Calu3 (cell line): ENCODE measurements at regions not wholly inside any gene's neighbourhood (a gene's known extent, or its start where the extent isn't known, plus 50 kb on each side); places are given as distances from the start of the nearest gene placed in this dataset.

Experiments used
- BruUV-seq: library from RNA; stranded (reverse); fragments of 400-500 nt; replicated peaks from 2 replicates; lab custom pipeline; 2021; lab: Mats Ljungman, UMichigan
- CTCF ChIA-PET: fragments of 300-600 bp; sonication (Branson Sonifier 250); formaldehyde crosslinking; loops from one replicate; lab custom pipeline; 2022; ENCODE audit warnings: antibody characterized with exemption; lab: Charles Lee
- DNase-seq: peaks from one replicate; pipeline ENCODE4 v3.0.0; 2022
- H3K27ac Mint-ChIP-seq: one replicate; pipeline ENCODE4 v1.8.0; 2022; ENCODE audit warnings: mixed read lengths; ENCODE audit not compliant: unreplicated experiment
- H3K27me3 Mint-ChIP-seq: one replicate; pipeline ENCODE4 v1.8.0; 2022; ENCODE audit warnings: mixed read lengths; ENCODE audit not compliant: unreplicated experiment
- H3K36me3 Mint-ChIP-seq: one replicate; pipeline ENCODE4 v1.8.0; 2022; ENCODE audit warnings: mild to moderate bottlenecking, moderate library complexity, mixed read lengths; ENCODE audit not compliant: insufficient read depth, unreplicated experiment
- H3K4me1 Mint-ChIP-seq: one replicate; pipeline ENCODE4 v1.8.0; 2022; ENCODE audit warnings: mild to moderate bottlenecking, low read depth, mixed read lengths; ENCODE audit not compliant: unreplicated experiment
- H3K4me3 Mint-ChIP-seq: one replicate; pipeline ENCODE4 v1.8.0; 2022; ENCODE audit warnings: mild to moderate bottlenecking, low read depth, moderate library complexity, mixed read lengths; ENCODE audit not compliant: unreplicated experiment
- H3K9me3 Mint-ChIP-seq: one replicate; pipeline ENCODE4 v1.8.0; 2022; ENCODE audit warnings: low read depth, mixed read lengths; ENCODE audit not compliant: unreplicated experiment
- intact Hi-C: fragments of 100-400 bp; cut with micrococcal nuclease; formaldehyde crosslinking; loops from one replicate; pipeline ENCODE4 v1.10.0; 2022; ENCODE audit not compliant: unreplicated experiment
- TF ChIP-seq, protein P1 (sequence below): fragments of 200-600 bp; IDR thresholded peaks from one replicate; pipeline ENCODE4 v1.8.0; 2022; ENCODE audit warnings: antibody characterized with exemption; ENCODE audit not compliant: unreplicated experiment

DNA sequence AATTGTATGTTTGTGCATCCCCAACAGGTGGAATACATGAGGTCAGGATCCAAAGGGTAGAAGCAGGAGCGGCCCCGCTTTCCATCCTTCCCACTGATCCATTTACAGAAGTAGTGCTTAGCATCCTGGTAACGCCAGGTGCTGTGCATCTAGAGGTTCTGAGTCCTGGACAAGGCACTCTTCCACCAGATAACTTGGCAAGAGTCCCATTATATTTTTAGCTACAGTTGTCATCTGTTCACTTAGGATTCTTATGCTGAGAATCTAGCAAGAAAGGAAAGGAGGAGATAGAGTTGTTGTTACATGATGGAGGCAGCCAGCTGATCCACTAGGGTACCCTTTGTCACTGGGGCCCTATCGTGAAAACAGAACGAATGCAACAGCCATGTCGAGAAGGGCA, 389.5 kb upstream of the ZNF507 start:
- H3K4me3 Mint-ChIP-seq = no peak overlapping the region
- intact Hi-C loops = no loop called here
- no peak overlapping the region for H3K27ac Mint-ChIP-seq
- TF ChIP-seq, protein P1, sequence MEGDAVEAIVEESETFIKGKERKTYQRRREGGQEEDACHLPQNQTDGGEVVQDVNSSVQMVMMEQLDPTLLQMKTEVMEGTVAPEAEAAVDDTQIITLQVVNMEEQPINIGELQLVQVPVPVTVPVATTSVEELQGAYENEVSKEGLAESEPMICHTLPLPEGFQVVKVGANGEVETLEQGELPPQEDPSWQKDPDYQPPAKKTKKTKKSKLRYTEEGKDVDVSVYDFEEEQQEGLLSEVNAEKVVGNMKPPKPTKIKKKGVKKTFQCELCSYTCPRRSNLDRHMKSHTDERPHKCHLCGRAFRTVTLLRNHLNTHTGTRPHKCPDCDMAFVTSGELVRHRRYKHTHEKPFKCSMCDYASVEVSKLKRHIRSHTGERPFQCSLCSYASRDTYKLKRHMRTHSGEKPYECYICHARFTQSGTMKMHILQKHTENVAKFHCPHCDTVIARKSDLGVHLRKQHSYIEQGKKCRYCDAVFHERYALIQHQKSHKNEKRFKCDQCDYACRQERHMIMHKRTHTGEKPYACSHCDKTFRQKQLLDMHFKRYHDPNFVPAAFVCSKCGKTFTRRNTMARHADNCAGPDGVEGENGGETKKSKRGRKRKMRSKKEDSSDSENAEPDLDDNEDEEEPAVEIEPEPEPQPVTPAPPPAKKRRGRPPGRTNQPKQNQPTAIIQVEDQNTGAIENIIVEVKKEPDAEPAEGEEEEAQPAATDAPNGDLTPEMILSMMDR = no peak
- H3K27me3 Mint-ChIP-seq = no peaks in the 10 kb centered on the region
- H3K36me3 Mint-ChIP-seq = no peaks in the 10 kb centered on the region
- no peaks in the 10 kb centered on the region for H3K4me1 Mint-ChIP-seq
- H3K9me3 Mint-ChIP-seq = peaks cover 26% of the 10 kb centered on the region
- CTCF ChIA-PET = no interaction called here
- no peak for DNase-seq
- no TSS peak for BruUV-seq

DNA sequence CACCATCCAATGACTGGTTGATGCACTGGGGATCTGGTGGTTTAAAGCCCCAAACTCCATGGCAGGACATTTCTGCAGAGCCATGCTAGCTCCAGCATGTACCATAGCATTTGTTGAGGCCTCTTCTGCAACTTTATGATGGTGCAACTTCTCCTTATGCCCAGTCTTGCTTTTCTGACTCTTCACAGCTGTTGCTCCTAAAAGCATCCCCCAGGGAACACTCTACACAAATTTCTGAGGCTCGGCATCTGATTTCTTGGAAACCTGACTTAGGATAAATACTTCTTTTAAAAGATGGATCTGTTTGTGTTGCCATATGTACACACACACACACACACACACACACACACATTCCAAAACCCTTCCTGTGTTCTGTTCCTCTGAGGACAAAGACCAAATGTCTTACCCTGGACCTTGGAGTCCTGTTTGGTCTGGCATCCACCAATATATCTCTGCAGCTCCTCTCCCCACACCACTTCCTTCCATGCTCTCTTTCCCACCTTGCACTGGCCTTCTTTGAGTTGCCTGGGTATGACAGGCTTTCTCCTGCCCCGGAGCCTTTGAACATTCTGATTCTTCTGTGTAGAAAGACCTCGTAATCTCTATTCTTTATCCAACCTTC, 388.5 kb upstream of the ZNF507 start:
- Mint-ChIP-seq H3K9me3 (peaks cover 29% of the 10 kb centered on the region), H3K4me3 (no peak overlapping the region), H3K27me3 (no peaks in the 10 kb centered on the region), H3K27ac (no peak overlapping the region), H3K36me3 (no peaks in the 10 kb centered on the region), H3K4me1 (no peaks in the 10 kb centered on the region)
- CTCF ChIA-PET = no interaction called here
- intact Hi-C loops = no loop called here
- TF ChIP-seq, protein P1 = no peak
- BruUV-seq = no TSS peak
- DNase-seq = no peak

DNA sequence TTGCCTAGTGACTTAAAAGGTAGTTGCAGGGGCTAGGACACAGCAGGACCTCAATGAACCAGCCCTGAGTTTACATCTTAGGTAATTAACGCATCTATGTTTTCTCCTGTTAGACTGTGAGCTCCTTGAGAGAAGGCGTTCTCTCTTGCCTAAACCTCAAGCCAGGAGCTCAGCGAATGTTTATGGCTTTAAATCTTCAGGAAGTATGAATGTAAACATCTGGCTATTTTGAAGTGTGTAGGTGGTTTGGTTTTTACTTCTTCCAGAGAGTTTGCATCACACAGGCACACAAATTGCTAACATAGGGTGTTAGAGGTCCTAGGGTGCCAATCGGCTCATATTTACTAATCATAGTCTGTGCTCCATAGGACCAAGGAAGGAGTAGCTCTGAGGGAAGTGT, 387.7 kb upstream of the ZNF507 start:
- DNase-seq = no peak
- BruUV-seq = no TSS peak
- Mint-ChIP-seq H3K9me3 (peaks cover 29% of the 10 kb centered on the region), H3K4me3 (no peak overlapping the region), H3K4me1 (no peaks in the 10 kb centered on the region), H3K27me3 (no peaks in the 10 kb centered on the region), H3K36me3 (no peaks in the 10 kb centered on the region), H3K27ac (no peak overlapping the region)
- intact Hi-C loops = no loop called here
- CTCF ChIA-PET = no interaction called here
- TF ChIP-seq, protein P1 = no peak

DNA sequence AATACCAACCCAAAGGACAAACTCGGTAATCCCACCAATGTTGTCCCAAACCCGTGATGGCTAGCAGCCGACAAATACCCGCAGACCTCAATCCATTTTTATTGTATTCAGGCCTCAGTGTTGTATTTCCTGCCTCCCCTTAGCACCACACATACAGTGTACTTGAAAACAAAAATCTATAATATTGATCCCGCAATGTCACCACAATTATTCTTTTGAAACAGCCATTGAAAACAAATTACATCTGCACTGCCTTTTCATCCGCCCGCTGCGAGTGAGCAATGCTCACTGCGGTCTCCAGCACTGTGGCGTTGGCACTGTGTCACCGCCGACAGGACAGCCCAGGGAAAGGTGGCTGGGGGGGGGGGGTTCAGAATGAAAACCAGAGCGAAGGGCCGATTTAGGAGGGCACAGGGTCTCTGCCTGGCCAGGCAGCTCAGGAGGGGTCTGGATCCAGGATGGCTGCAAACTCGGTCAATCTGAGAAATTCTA, 385.8 kb upstream of the ZNF507 start:
- H3K4me3 Mint-ChIP-seq = no peak overlapping the region
- intact Hi-C loops = no loop called here
- no peak for DNase-seq
- H3K4me1 Mint-ChIP-seq = no peaks in the 10 kb centered on the region
- H3K9me3 Mint-ChIP-seq = peaks cover 30% of the 10 kb centered on the region
- H3K36me3 Mint-ChIP-seq = no peaks in the 10 kb centered on the region
- CTCF ChIA-PET = no interaction called here
- no TSS peak for BruUV-seq
- no peaks in the 10 kb centered on the region for H3K27me3 Mint-ChIP-seq
- TF ChIP-seq, protein P1 = no peak
- H3K27ac Mint-ChIP-seq = no peak overlapping the region
